ENCODE measurements at regions not wholly inside any gene's neighbourhood (a gene's known extent, or its start where the extent isn't known, plus 50 kb on each side); places are given as distances from the start of the nearest gene placed in this dataset.

DNA sequence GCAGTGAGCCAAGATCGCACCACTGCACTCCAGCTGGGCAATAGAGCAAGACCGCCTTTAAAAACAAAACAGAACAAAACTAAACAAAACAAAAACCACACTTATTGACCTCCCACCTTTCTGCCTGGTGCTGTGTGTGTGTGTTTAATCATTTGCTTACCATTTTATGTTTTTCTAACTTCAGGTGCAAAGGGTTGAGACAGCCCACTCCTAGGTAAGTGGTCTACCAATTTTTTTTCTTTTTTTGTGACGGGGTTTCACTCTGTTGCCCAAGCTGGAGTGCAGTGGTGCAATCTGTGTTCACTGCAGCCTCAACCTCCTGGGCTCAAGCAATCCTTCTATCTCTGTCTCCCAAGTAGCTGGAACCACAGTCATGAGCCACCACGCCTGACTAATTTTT, 65.8 kb downstream of the SALL1 start:
- no peak for DNase-seq

DNA sequence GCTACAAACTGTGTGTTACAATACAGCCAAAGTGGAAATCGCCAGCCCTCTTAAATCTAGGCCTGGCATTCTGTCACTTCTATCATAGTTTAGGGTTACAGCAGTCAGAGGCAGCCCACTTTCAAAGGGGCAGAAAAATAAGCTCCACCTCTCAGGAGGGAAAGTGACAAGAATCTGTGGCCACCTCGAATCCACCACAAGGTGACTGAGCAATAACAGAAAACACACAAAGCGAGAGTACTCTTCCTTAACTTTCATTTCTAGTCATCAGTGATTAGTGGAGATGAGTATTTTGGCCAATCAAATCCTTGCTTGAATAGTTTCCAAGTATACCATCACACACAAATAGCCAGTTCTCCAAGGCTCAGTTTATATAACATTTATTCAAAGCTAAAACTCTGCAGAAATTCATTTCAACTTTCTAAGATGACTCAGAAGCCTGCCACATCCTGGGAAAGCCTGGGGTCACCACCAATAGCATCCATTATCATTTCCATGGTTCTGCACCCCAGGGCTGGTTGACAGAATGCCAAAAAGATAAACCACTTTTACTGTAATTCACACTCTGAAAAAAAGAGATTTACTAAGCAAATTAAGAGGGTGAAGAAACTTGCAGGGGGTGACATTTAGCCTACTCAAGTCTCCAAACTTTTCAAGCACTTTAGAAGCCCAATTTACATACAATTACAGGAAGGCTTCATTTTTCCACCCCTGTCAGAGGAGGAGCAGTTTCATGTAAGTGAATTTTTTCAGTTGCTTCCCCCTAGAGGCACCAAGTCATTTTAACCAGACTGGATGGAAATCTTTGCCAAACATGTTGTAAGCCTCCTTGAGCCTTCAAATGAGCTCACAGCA, 66.8 kb downstream of the SALL1 start:
- DNase-seq = no peak

GRCh38 chr16:51072591-51072990, 78.5 kb downstream of the SALL1 start:
- no peak for DNase-seq

GRCh38 chr16:51071326-51071725, 79.7 kb downstream of the SALL1 start:
- no peak for DNase-seq

DNA sequence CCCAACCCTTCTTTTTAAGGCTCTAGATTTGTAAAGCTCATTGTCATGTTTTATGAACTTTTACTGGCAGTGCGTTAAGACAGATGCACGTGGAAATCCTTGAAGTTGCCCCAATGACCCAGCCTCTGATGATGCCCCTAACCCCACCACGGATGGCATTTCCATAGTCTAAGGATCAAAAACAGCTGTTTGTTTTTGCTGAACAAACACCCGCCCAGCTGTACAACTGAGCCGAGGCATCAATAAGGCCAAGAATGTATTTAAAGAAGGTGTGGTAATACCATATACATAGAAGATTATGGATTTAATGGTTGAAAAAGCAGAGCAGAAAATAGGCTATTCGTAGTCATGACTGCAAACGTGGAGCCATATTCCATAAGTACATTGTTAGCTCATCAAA, 83.7 kb downstream of the SALL1 start:
- DNase-seq = no peak

DNA sequence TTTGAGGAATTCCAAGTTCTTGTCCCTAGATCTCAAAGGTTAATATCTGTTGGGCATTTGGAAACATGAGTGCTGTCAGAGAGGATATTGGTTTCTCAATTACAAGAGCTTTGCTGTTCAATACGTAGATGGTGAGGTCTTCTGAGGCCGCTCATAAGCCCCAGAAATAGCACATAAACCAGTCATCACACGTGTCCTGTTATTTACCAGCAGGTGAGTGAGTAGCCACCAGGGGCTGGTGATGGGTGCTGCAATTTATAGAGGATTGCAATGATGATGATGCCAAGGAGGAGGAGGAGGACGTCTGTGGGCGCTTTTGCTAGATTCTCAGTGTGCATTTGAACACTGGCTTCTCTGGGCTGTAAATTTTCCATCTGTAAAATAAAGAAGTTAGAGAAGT, 89.0 kb downstream of the SALL1 start:
- no peak for DNase-seq

DNA sequence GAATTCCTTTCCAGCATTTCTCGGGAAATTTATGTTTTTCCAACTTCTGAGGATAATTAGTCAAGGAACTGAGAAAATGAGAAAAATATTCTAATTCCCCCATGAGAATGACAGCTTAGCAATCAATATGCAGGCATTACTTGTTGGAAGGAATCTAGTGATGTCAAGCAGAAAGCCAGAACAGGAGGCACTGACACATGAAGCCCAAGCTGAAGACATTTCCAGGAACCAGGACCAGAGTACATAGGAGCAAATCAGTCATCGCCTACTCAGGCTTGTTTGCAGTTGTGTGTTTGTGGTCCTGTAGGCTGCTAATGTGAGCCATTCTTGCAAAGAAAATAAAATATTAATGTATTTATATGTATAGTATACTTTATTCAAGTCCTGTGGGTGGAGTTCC, 89.7 kb downstream of the SALL1 start:
- DNase-seq = no peak

- DNase-seq = no peak
Measured at GRCh38 chr16:51057969-51058337, 93.1 kb downstream of the SALL1 start.

- DNase-seq = no peak
Measured at GRCh38 chr16:51057102-51057793, 93.8 kb downstream of the SALL1 start.

DNA sequence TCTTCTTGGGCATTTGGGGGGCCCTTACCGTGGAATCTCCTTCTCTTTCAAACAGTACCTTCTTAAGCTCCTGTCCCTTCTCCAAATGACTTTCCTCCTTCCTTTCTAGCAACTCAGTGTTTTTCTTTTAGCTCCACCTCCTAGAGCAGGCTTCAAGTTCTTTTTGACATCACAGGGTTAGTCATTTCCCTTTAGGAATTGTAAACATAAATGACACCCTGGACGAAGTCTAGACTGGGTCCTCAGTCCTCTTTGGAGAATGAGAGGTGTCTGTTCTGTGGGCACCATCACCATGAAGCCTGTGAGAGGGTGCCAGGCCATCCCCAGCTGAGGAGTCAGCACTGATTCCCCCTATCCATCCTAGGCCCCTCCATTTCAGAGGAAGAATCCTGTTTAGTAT, 94.7 kb downstream of the SALL1 start:
- DNase-seq = no peak

DNA sequence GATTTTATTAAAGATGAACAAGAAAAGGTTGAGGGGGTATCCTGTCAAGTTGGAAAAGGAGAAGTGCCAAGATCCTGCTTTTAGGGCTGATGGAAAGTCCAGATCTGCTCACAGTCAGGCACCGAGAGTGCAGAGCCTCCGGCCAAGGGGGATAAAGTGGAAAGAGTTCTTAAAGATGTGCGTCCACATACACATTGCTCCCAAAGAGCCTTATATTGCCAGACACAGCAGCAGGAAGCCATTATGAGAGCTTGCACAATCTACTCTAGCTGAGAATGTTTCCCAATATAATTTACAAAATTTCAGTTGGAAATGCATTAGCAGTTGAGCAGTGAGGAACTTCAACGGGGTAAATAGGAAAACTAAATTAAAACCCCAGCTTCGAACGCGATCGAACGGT, 95.6 kb downstream of the SALL1 start:
- peak; percentile 4 to 16 for DNase-seq

- no peak for DNase-seq
Measured at GRCh38 chr16:51053775-51054174, 97.3 kb downstream of the SALL1 start.

DNA sequence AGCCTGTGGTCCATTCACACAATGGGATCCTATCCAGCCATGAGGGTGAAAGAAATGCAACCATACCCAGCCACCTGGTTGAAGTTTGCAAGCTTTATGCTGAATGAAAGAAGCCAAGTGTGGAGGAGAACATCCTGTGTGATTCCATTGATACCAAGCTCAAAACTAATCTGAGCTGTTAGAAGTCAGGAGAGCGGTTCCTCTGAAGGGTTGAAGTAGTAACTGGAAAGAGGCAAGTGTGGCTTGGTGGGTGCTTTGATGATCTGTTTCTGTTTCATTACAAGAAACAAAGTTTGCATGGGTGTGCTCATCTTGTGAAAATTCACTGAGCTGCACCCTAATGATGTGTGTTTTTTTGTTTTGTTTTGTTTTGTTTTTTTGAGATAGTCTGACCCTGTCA, 99.4 kb downstream of the SALL1 start:
- no peak for DNase-seq

DNA sequence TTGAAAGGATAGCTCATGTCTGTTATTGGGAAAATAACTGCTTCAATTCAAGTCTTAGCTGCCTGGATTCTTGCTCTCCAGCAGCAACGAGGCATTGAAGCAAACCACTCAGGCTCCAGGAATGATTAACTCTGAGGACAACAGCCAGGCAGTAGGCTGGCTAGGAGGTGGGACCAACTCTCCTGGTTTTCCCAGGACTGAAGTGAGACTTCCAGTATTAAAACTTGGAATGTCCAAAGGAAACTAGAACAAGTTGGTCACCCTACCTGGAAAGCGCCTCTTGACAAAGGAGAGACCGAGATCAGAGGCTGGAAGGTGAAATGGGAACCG, 100.7 kb downstream of the SALL1 start:
- DNase-seq = no peak

- DNase-seq = no peak
Measured at GRCh38 chr16:51049678-51050376, 101.2 kb downstream of the SALL1 start.

DNA sequence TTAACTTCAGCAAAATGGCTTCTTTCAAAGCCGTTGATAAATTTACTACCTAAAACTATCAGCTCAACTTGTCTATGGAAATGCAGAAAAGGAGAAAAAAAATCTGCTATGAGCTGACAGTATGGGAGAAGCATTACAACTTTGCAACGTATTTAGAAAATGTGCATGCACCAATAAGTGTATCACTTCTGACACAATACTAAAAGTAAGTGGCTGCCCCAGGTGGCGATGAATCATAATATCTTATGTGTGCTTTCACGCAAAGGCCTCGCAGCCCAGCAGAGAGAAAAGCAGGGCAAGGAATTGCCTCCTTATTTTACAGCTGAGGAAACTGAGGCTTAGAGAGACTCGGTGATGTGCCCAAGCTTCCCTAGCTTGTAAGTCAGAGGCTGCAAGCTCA, 101.8 kb downstream of the SALL1 start:
- DNase-seq = no peak

- no peak for DNase-seq
Measured at GRCh38 chr16:51048544-51048943, 102.5 kb downstream of the SALL1 start.

DNA sequence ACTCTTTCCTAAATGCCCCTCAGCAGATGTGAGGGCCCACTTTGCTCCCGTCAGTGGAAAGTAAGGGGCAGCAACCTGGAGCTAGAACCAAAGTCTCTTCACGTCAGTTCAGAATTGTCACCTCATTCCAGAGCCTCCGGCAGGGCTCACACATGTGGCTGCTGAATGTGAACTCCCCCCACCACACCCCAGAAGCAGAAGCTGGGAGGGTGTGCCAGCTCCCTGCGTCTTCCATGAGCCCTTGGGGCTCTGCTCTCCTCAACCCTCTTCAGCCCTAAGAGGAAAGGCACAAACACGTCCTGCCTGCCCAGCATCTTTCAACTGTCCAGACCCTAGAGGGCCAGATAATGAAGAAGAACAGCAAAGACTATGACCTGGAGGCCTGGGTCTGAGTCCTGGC, 105.3 kb downstream of the SALL1 start:
- no peak for DNase-seq

GRCh38 chr16:51045186-51045585, 105.9 kb downstream of the SALL1 start:
- no peak for DNase-seq

DNA sequence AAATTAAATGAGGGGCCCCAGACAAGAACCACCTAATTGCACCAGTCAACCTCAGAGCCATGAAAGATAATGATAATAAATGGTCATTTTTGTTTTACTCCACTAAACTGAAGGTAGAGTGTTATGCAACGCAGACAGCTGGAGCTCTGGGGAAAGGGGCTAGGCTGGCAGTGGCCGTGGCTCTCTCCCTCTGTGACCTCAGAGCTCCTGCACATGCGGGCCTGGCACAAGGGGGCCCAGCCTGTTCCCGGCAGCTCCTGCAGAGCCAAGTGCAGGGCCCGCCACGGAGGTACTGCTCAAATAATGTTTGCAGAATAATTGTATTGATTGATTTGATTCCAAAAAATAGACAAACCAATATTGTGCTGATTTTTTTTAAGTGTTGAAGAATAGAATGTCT, 109.5 kb downstream of the SALL1 start:
- no peak for DNase-seq

GRCh38 chr16:51040637-51041036, 110.4 kb downstream of the SALL1 start:
- no peak for DNase-seq

DNA sequence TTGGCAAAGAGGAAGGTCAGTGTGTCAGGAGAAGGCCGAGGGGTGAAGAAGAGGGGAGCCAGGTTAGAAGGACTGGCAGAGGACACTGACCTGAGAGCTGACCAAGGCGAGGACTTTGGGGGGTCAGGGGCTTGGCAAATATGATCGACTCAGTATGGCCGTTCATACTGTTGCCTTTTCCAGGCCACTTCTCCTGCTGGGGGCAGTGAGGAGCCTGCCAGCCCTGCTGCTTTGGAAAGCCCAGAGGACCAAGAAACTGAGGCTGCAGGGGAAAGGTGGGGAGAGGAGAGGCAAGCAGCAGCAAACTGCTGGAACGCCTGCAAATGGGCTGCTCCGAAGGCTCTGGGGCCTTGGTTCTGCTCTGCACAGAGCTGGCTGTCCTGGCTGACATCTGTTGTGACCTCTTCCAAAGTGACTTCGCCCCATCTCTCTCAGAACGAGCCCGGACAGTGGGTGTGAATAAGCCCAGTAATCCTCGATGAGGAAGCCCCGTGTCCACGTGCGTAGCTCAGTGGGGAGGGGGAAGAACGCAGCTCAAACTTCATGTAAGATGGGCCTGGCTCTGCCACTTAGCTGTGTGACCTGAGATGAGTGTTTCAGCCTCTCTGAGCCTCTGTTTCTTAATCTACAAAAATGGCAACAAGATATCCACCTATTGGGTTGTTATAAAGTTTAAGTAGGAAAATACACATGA, 111.3 kb downstream of the SALL1 start:
- DNase-seq = no peak

GRCh38 chr16:51035711-51036110, 115.4 kb downstream of the SALL1 start:
- no peak for DNase-seq

GRCh38 chr16:51035110-51035498, 116.0 kb downstream of the SALL1 start:
- DNase-seq = no peak

Data from AML-193 (cell line).